ENCODE measurements at regions not wholly inside any gene's neighbourhood (a gene's known extent, or its start where the extent isn't known, plus 50 kb on each side); places are given as distances from the start of the nearest gene placed in this dataset.

- TF ChIP-seq CTCF (IDR thresholded peaks at IDR 0.05) (no peak), TAF1 (IDR thresholded peaks at IDR 0.05; ENCODE audit: borderline replicate concordance, low read depth, low read length) (no peak), TCF12 (IDR thresholded peaks at IDR 0.05) (no peak), EP300 (IDR thresholded peaks at IDR 0.05; ENCODE audit: borderline replicate concordance in 1 of 2, low read depth in 1 of 2, low read length in 1 of 2) (no peak), ZBTB33 (IDR thresholded peaks at IDR 0.05; ENCODE audit: borderline replicate concordance, low read depth) (no peak), USF2 (IDR thresholded peaks at IDR 0.05; ENCODE audit: borderline replicate concordance, low read depth, low read length) (no peak), POLR2AphosphoS5 (IDR thresholded peaks at IDR 0.05; ENCODE audit: low read depth, low read length) (no peak), YY1 (IDR thresholded peaks at IDR 0.05; ENCODE audit: low read depth) (no peak), MEF2A (IDR thresholded peaks at IDR 0.05; ENCODE audit: borderline replicate concordance, low read depth) (no peak)
Observed at GRCh38 chr4:155568641-155569220, 97.9 kb upstream of the GUCY1A1 start.
